ENCODE measurements at regions not wholly inside any gene's neighbourhood (a gene's known extent, or its start where the extent isn't known, plus 50 kb on each side); places are given as distances from the start of the nearest gene placed in this dataset.

- DNase-seq = no peak
- Mint-ChIP-seq H3K36me3 (ENCODE audit: insufficient read depth in 2 of 2) (peaks cover 3% of the 10 kb centered on the region in 2 donors), H3K9me3 (peaks cover 15 to 18% of the 10 kb centered on the region in 2 donors), H3K27me3 (ENCODE audit: low read depth) (no peaks in the 10 kb centered on the region), H3K27ac (no peak overlapping the region), H3K4me3 (no peak overlapping the region), H3K4me1 (ENCODE audit: low read depth) (no peaks in the 10 kb centered on the region)
- no peak for ATAC-seq (replicated peaks in 1 of 2)
Observed at GRCh38 chr16:64313726-64314125, 808.1 kb downstream of the CDH11 start.

- Mint-ChIP-seq H3K4me3 (no peak overlapping the region), H3K4me1 (ENCODE audit: low read depth) (no peaks in the 10 kb centered on the region), H3K27me3 (ENCODE audit: low read depth) (no peaks in the 10 kb centered on the region), H3K36me3 (ENCODE audit: insufficient read depth in 2 of 2) (peaks cover 3% of the 10 kb centered on the region in 2 donors), H3K9me3 (peaks cover 20% of the 10 kb centered on the region in 2 donors), H3K27ac (no peak overlapping the region)
- ATAC-seq (replicated peaks in 1 of 2) (no peak), DNase-seq (no peak)
Observed at GRCh38 chr16:64312980-64313379, 808.9 kb downstream of the CDH11 start.

GRCh38 chr16:64312292-64312691 is 809.6 kb downstream of the CDH11 start:
- H3K4me1 Mint-ChIP-seq (ENCODE audit: low read depth) = no peaks in the 10 kb centered on the region

GRCh38 chr16:64311241-64311640 is 810.6 kb downstream of the CDH11 start:
- peaks cover 7 to 10% of the 10 kb centered on the region in 2 donors for H3K36me3 Mint-ChIP-seq (ENCODE audit: insufficient read depth in 2 of 2)

More at GRCh38 chr16:64312292-64312691, 809.6 kb downstream of the CDH11 start:
- Mint-ChIP-seq H3K9me3 (peaks cover 22 to 23% of the 10 kb centered on the region in 2 donors), H3K27me3 (ENCODE audit: low read depth) (no peaks in the 10 kb centered on the region), H3K36me3 (ENCODE audit: insufficient read depth in 2 of 2) (peaks cover 6 to 8% of the 10 kb centered on the region in 2 donors), H3K27ac (no peak overlapping the region), H3K4me3 (no peak overlapping the region)
- no peak for DNase-seq
- ATAC-seq (replicated peaks in 1 of 2) = no peak

GRCh38 chr16:64309398-64310110 is 812.3 kb downstream of the CDH11 start:
- DNase-seq = no peak
- Mint-ChIP-seq H3K9me3 (peaks cover 16 to 27% of the 10 kb centered on the region in 2 donors), H3K4me3 (no peak overlapping the region), H3K36me3 (ENCODE audit: insufficient read depth in 2 of 2) (peaks cover 5 to 10% of the 10 kb centered on the region in 2 donors), H3K27me3 (ENCODE audit: low read depth) (no peaks in the 10 kb centered on the region), H3K4me1 (ENCODE audit: low read depth) (no peaks in the 10 kb centered on the region), H3K27ac (no peak overlapping the region)
- ATAC-seq (replicated peaks in 1 of 2) = no peak

More at GRCh38 chr16:64311241-64311640, 810.6 kb downstream of the CDH11 start:
- no peak overlapping the region for H3K27ac Mint-ChIP-seq
- H3K9me3 Mint-ChIP-seq = peaks cover 19 to 27% of the 10 kb centered on the region in 2 donors
- no peak for DNase-seq
- H3K4me3 Mint-ChIP-seq = no peak overlapping the region
- no peak for ATAC-seq (replicated peaks in 1 of 2)
- no peaks in the 10 kb centered on the region for H3K27me3 Mint-ChIP-seq (ENCODE audit: low read depth)
- H3K4me1 Mint-ChIP-seq (ENCODE audit: low read depth) = no peaks in the 10 kb centered on the region

- no peak for ATAC-seq (replicated peaks in 1 of 2)
- Mint-ChIP-seq H3K9me3 (peaks cover 15 to 25% of the 10 kb centered on the region in 2 donors), H3K36me3 (ENCODE audit: insufficient read depth in 2 of 2) (peaks cover 5 to 10% of the 10 kb centered on the region in 2 donors), H3K4me1 (ENCODE audit: low read depth) (no peaks in the 10 kb centered on the region), H3K4me3 (no peak overlapping the region), H3K27ac (no peak overlapping the region), H3K27me3 (ENCODE audit: low read depth) (no peaks in the 10 kb centered on the region)
- no peak for DNase-seq
Observed at GRCh38 chr16:64308721-64309120, 813.1 kb downstream of the CDH11 start.

- no peaks in the 10 kb centered on the region for H3K27me3 Mint-ChIP-seq (ENCODE audit: low read depth)
- no peak for ATAC-seq (replicated peaks in 1 of 2)
- H3K27ac Mint-ChIP-seq = no peak overlapping the region
- H3K36me3 Mint-ChIP-seq (ENCODE audit: insufficient read depth in 2 of 2) = peaks cover 5 to 10% of the 10 kb centered on the region in 2 donors
- DNase-seq = no peak
- H3K4me1 Mint-ChIP-seq (ENCODE audit: low read depth) = no peaks in the 10 kb centered on the region
- no peak overlapping the region for H3K4me3 Mint-ChIP-seq
- peaks cover 15 to 20% of the 10 kb centered on the region in 2 donors for H3K9me3 Mint-ChIP-seq
Observed at GRCh38 chr16:64307431-64307830, 814.4 kb downstream of the CDH11 start.

- H3K9me3 Mint-ChIP-seq = peaks cover 15 to 19% of the 10 kb centered on the region in 2 donors
- H3K4me3 Mint-ChIP-seq = no peak overlapping the region
- ATAC-seq (replicated peaks in 1 of 2) (no peak), DNase-seq (no peak)
- no peaks in the 10 kb centered on the region for H3K4me1 Mint-ChIP-seq (ENCODE audit: low read depth)
- no peak overlapping the region for H3K27ac Mint-ChIP-seq
- no peaks in the 10 kb centered on the region for H3K27me3 Mint-ChIP-seq (ENCODE audit: low read depth)
- H3K36me3 Mint-ChIP-seq (ENCODE audit: insufficient read depth in 2 of 2) = peaks cover 5 to 10% of the 10 kb centered on the region in 2 donors
Observed at GRCh38 chr16:64305663-64306062, 816.2 kb downstream of the CDH11 start.

- peaks cover 5 to 10% of the 10 kb centered on the region in 2 donors for H3K36me3 Mint-ChIP-seq (ENCODE audit: insufficient read depth in 2 of 2)
- H3K27ac Mint-ChIP-seq = no peak overlapping the region
- H3K27me3 Mint-ChIP-seq (ENCODE audit: low read depth) = no peaks in the 10 kb centered on the region
- no peaks in the 10 kb centered on the region for H3K4me1 Mint-ChIP-seq (ENCODE audit: low read depth)
- no peak for ATAC-seq (replicated peaks in 1 of 2)
- no peak for DNase-seq
- H3K9me3 Mint-ChIP-seq = peaks cover 12 to 18% of the 10 kb centered on the region in 2 donors
- no peak overlapping the region for H3K4me3 Mint-ChIP-seq
Observed at GRCh38 chr16:64304951-64305350, 816.9 kb downstream of the CDH11 start.

GRCh38 chr16:64304396-64304795 is 817.5 kb downstream of the CDH11 start:
- no peak for ATAC-seq (replicated peaks in 1 of 2)
- H3K4me1 Mint-ChIP-seq (ENCODE audit: low read depth) = no peaks in the 10 kb centered on the region

GRCh38 chr16:64297863-64298600 is 823.8 kb downstream of the CDH11 start:
- Mint-ChIP-seq H3K4me1 (ENCODE audit: low read depth) (no peaks in the 10 kb centered on the region), H3K27me3 (ENCODE audit: low read depth) (no peaks in the 10 kb centered on the region), H3K27ac (no peak overlapping the region), H3K9me3 (peaks cover 7 to 14% of the 10 kb centered on the region in 2 donors), H3K36me3 (ENCODE audit: insufficient read depth in 2 of 2) (peaks cover 0 to 2% of the 10 kb centered on the region in 2 donors), H3K4me3 (no peak overlapping the region)
- no peak for DNase-seq
- no peak for ATAC-seq (replicated peaks in 1 of 2)

More at GRCh38 chr16:64304396-64304795, 817.5 kb downstream of the CDH11 start:
- H3K27me3 Mint-ChIP-seq (ENCODE audit: low read depth) = no peaks in the 10 kb centered on the region
- no peak overlapping the region for H3K27ac Mint-ChIP-seq
- peaks cover 10 to 15% of the 10 kb centered on the region in 2 donors for H3K9me3 Mint-ChIP-seq
- no peak overlapping the region for H3K4me3 Mint-ChIP-seq
- no peak for DNase-seq
- peaks cover 5 to 8% of the 10 kb centered on the region in 2 donors for H3K36me3 Mint-ChIP-seq (ENCODE audit: insufficient read depth in 2 of 2)

- ATAC-seq (replicated peaks in 1 of 2) = no peak
- Mint-ChIP-seq H3K9me3 (peaks cover 11 to 21% of the 10 kb centered on the region in 2 donors), H3K27me3 (ENCODE audit: low read depth) (no peaks in the 10 kb centered on the region), H3K4me3 (no peak overlapping the region), H3K4me1 (ENCODE audit: low read depth) (no peaks in the 10 kb centered on the region), H3K36me3 (ENCODE audit: insufficient read depth in 2 of 2) (peaks cover 0 to 2% of the 10 kb centered on the region in 2 donors), H3K27ac (no peak overlapping the region)
- no peak for DNase-seq
Observed at GRCh38 chr16:64295466-64295865, 826.4 kb downstream of the CDH11 start.

GRCh38 chr16:64292953-64293352 is 828.9 kb downstream of the CDH11 start:
- Mint-ChIP-seq H3K9me3 (peaks cover 11 to 23% of the 10 kb centered on the region in 2 donors), H3K27ac (no peak overlapping the region), H3K4me3 (no peak overlapping the region), H3K36me3 (ENCODE audit: insufficient read depth in 2 of 2) (peaks cover 0 to 2% of the 10 kb centered on the region in 2 donors), H3K4me1 (ENCODE audit: low read depth) (no peaks in the 10 kb centered on the region), H3K27me3 (ENCODE audit: low read depth) (no peaks in the 10 kb centered on the region)
- DNase-seq = no peak
- no peak for ATAC-seq (replicated peaks in 1 of 2)
